ENCODE measurements at regions not wholly inside any gene's neighbourhood (a gene's known extent, or its start where the extent isn't known, plus 50 kb on each side); places are given as distances from the start of the nearest gene placed in this dataset.

DNA sequence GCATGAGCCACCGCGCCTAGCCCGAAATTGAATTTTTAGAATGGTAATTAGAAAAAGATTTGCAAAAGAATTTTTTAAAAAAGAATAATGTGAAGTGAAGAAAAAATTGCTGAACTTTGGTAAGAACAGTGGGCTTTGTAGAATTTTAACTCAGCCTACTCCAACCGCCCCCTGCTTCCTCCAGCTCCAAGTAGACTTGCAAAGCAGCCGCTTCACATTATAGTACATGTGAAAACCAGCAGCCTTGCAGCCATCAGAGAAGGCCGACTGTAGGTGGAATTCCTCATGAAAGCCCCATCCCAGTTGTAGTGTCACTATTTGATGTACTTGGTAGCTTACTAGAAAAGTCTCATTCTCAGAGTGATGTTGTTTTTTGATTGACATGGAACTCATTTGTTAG lies 835.6 kb downstream of the TBC1D32 start:
- Histone ChIP-seq H3K27ac (no peak overlapping the region), H3K36me3 (replicated peaks) (no peaks in the 10 kb centered on the region), H3K4me3 (ENCODE audit: low read depth, low read length) (no peak overlapping the region), H3K27me3 (replicated peaks) (no peaks in the 10 kb centered on the region)
- in situ Hi-C loops (cut with HindIII; ENCODE audit: low pct_ligation_motif_present, low sequenced_read_pairs), result no loop called here
- TF ChIP-seq, protein P1, sequence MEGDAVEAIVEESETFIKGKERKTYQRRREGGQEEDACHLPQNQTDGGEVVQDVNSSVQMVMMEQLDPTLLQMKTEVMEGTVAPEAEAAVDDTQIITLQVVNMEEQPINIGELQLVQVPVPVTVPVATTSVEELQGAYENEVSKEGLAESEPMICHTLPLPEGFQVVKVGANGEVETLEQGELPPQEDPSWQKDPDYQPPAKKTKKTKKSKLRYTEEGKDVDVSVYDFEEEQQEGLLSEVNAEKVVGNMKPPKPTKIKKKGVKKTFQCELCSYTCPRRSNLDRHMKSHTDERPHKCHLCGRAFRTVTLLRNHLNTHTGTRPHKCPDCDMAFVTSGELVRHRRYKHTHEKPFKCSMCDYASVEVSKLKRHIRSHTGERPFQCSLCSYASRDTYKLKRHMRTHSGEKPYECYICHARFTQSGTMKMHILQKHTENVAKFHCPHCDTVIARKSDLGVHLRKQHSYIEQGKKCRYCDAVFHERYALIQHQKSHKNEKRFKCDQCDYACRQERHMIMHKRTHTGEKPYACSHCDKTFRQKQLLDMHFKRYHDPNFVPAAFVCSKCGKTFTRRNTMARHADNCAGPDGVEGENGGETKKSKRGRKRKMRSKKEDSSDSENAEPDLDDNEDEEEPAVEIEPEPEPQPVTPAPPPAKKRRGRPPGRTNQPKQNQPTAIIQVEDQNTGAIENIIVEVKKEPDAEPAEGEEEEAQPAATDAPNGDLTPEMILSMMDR (IDR thresholded peaks at IDR 0.05; ENCODE audit: low read depth, low read length, missing control alignments), result no peak
- no peak for DNase-seq

DNA sequence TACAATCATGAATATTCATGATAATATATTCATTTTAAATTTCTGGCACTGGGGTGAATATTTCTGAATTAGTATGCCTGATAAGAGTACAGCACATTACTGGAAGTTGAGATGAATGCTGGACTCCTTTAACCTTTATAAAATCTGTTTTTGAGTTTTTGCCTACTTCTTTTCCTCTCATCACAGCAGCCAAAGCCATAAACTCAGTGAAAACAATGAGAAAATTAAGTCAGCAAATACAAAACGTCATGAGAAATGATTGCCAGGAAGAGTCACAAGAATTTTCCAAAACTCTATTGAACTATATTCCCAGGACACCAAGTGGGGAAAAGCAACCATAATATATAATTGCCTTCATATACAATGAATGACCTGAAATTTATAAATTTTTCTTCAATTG lies 837.6 kb downstream of the TBC1D32 start:
- Histone ChIP-seq H3K27me3 (replicated peaks) (no peaks in the 10 kb centered on the region), H3K27ac (no peak overlapping the region), H3K4me3 (ENCODE audit: low read depth, low read length) (no peak overlapping the region), H3K36me3 (replicated peaks) (no peaks in the 10 kb centered on the region)
- TF ChIP-seq, protein P1 (IDR thresholded peaks at IDR 0.05; ENCODE audit: low read depth, low read length, missing control alignments), result no peak
- in situ Hi-C loops (cut with HindIII; ENCODE audit: low pct_ligation_motif_present, low sequenced_read_pairs), result no loop called here
- DNase-seq, result no peak

DNA sequence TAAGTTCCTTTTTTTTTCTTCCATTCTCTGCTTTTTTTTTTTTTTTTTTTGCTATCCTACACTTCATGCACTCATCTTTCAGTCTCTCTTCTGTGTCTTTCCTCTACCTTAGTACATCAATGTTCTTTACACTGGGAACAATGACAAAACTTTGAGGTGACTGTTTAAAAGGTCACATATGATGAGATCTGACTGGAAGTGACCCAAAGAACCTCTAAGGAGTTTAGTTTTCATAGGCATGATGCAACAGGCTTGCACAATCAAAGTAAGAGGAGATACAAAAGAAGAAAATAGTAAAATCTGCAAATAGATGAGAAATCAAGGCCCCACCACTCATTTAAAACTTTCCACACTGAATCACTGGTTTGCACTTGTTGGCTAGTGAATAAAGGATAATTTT lies 840.8 kb downstream of the TBC1D32 start:
- H3K27me3 ChIP-seq (replicated peaks), result no peaks in the 10 kb centered on the region
- in situ Hi-C loops (cut with HindIII; ENCODE audit: low pct_ligation_motif_present, low sequenced_read_pairs), result no loop called here
- DNase-seq, result no peak
- TF ChIP-seq, protein P1 (IDR thresholded peaks at IDR 0.05; ENCODE audit: low read depth, low read length, missing control alignments), result no peak
- H3K27ac ChIP-seq, result no peak overlapping the region
- no peaks in the 10 kb centered on the region for H3K36me3 ChIP-seq (replicated peaks)
- no peak overlapping the region for H3K4me3 ChIP-seq (ENCODE audit: low read depth, low read length)

DNA sequence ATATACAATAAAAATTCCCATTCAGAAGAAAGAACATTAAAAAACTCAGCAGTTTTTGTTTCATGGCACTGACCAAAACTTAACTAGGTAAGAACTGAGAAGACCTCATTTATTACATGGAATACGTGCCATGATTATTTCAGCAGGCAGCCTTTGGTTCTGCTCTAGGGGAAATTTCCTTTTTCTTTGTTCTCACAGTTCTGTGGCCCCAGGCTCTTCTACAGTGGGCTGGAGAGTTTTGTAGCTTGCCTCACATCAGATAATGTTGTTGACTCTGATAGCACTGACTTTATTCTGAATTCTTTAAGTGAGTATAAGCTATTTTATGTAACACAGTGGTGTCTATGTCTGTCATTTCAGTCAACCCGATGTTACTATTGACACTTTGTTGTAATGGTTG lies 844.3 kb downstream of the TBC1D32 start:
- Histone ChIP-seq H3K4me3 (ENCODE audit: low read depth, low read length) (no peak overlapping the region), H3K36me3 (replicated peaks) (no peaks in the 10 kb centered on the region), H3K27me3 (replicated peaks) (no peaks in the 10 kb centered on the region), H3K27ac (no peak overlapping the region)
- in situ Hi-C loops (cut with HindIII; ENCODE audit: low pct_ligation_motif_present, low sequenced_read_pairs), result no loop called here
- TF ChIP-seq, protein P1 (IDR thresholded peaks at IDR 0.05; ENCODE audit: low read depth, low read length, missing control alignments), result no peak
- DNase-seq, result no peak

DNA sequence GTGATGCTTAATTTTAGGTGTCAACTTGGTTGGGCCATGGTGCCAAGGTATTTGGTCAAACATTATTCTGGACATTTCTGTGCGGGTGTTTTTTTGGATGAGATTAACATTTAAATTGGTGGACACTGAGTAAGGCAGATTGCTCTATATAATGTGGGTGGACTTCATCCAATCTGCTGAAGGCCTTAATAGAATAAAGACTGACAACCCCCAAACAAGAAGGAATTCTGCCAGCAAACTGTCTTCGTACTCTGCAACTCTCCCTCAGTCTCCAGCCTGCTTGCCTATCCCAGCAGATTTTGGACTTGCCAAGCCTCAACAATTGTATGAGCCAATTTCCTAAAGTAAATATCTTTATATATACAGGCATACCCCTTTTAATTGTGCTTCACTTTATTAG lies 850.1 kb downstream of the TBC1D32 start:
- Histone ChIP-seq H3K4me3 (ENCODE audit: low read depth, low read length) (no peak overlapping the region), H3K27ac (no peak overlapping the region), H3K36me3 (replicated peaks) (no peaks in the 10 kb centered on the region), H3K27me3 (replicated peaks) (no peaks in the 10 kb centered on the region)
- DNase-seq, result no peak
- TF ChIP-seq, protein P1 (IDR thresholded peaks at IDR 0.05; ENCODE audit: low read depth, low read length, missing control alignments), result no peak
- in situ Hi-C loops (cut with HindIII; ENCODE audit: low pct_ligation_motif_present, low sequenced_read_pairs), result no loop called here

DNA sequence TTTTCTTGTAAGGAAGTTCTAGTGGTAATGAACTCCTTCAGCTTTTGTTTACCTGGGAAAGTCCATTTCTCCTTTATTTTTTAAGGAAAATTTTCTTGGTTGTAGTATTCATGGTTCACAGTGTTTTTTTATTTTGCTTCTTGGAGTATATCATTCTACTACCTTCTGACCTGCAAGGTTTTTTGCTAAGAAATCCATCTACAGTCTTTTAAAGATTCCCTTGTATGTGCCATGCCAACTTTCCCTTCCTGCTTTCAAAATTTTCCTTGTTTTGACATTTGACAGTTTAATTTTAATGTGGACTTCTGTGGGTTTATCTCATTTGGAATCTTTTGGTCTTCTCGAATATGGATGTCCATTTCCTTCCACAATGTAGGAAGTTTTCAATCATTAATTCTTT lies 855.6 kb downstream of the TBC1D32 start:
- in situ Hi-C loops (cut with HindIII; ENCODE audit: low pct_ligation_motif_present, low sequenced_read_pairs), result no loop called here
- TF ChIP-seq, protein P1 (IDR thresholded peaks at IDR 0.05; ENCODE audit: low read depth, low read length, missing control alignments), result no peak
- H3K27ac ChIP-seq, result no peak overlapping the region
- no peaks in the 10 kb centered on the region for H3K36me3 ChIP-seq (replicated peaks)
- DNase-seq, result no peak
- H3K4me3 ChIP-seq (ENCODE audit: low read depth, low read length), result no peak overlapping the region
- no peaks in the 10 kb centered on the region for H3K27me3 ChIP-seq (replicated peaks)

All from brain microvascular endothelial cell (primary cell).